Adrenal gland (tissue), 5 donors: ENCODE measurements at regions not wholly inside any gene's neighbourhood (a gene's known extent, or its start where the extent isn't known, plus 50 kb on each side); places are given as distances from the start of the nearest gene placed in this dataset.

Experiments
- POLR2A ChIP-seq, 2 donors: fragments of 450-650 bp; IDR thresholded peaks; one replicate each; pipeline ENCODE4 v1.6.1; 2017; ENCODE audit warnings: antibody characterized with exemption in 2 of 2, mild to moderate bottlenecking in 2 of 2, moderate library complexity in 1 of 2
- TF ChIP-seq, protein P1 (sequence below), 6 experiments: fragments of 450-650 bp in 4 of 6; fragments of 200-600 bp in 2 of 6; sonication (generic) in 1 of 6; IDR thresholded peaks; 1 replicate in 5 of 6; 2 replicates in 1 of 6; pipeline versions ENCODE4 v1.5.1 to v1.8.0; 2016 to 2021; ENCODE audit warnings: antibody characterized with exemption in 6 of 6, mild to moderate bottlenecking in 2 of 6, moderate library complexity in 1 of 6
- donor health status: DM: no; HTN: no; CAD: no.

DNA sequence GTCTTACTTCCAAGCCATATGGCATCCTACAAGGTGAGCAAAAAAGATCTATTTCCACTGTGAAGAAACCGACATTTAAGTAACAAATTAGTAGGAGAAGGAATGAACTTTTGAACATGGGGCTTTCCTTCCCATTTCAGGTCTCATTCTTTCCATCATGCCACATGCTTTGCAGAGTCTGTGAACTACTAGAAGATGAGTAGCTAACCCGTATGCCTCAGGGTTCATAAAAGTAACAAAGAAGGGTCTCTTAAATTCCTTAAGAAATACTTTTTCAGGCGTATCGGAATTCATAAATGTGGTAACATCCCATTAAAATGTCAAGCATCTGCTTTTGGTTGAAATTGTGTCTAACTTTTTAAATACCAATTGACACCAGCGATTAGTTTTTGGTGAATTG, 81.3 kb upstream of the TNS3 start:
- TF ChIP-seq, protein P1, sequence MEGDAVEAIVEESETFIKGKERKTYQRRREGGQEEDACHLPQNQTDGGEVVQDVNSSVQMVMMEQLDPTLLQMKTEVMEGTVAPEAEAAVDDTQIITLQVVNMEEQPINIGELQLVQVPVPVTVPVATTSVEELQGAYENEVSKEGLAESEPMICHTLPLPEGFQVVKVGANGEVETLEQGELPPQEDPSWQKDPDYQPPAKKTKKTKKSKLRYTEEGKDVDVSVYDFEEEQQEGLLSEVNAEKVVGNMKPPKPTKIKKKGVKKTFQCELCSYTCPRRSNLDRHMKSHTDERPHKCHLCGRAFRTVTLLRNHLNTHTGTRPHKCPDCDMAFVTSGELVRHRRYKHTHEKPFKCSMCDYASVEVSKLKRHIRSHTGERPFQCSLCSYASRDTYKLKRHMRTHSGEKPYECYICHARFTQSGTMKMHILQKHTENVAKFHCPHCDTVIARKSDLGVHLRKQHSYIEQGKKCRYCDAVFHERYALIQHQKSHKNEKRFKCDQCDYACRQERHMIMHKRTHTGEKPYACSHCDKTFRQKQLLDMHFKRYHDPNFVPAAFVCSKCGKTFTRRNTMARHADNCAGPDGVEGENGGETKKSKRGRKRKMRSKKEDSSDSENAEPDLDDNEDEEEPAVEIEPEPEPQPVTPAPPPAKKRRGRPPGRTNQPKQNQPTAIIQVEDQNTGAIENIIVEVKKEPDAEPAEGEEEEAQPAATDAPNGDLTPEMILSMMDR (IDR thresholded peaks at IDR 0.05) = no peak
- no peak for TF ChIP-seq POLR2A (IDR thresholded peaks at IDR 0.05)
